ENCODE measurements at regions not wholly inside any gene's neighbourhood (a gene's known extent, or its start where the extent isn't known, plus 50 kb on each side); places are given as distances from the start of the nearest gene placed in this dataset.

- TF ChIP-seq POLR2AphosphoS5 (IDR thresholded peaks at IDR 0.05) (no peak), POLR2A (IDR thresholded peaks at IDR 0.05) (no peak), CTCF (IDR thresholded peaks at IDR 0.05) (no peak)
Measured at GRCh38 chr2:192394605-192395004, 199.9 kb upstream of the TMEFF2 start.

Data from breast epithelium (tissue), 3 donors.